SK-N-SH (cell line): ENCODE measurements at regions not wholly inside any gene's neighbourhood (a gene's known extent, or its start where the extent isn't known, plus 50 kb on each side); places are given as distances from the start of the nearest gene placed in this dataset.

Source experiments
- CTCF ChIP-seq: fragments of 200-600 bp; sonication (generic); IDR thresholded peaks from 2 replicates; pipeline ENCODE4 v1.6.1; 2017; ENCODE audit warnings: antibody characterized with exemption, mild to moderate bottlenecking, moderate library complexity
- FOXJ3 ChIP-seq: sonication (generic); formaldehyde crosslinking; IDR thresholded peaks from 2 replicates; pipeline ENCODE4 v1.5.1; 2020; ENCODE audit warnings: mild to moderate bottlenecking, missing genetic modification reagents
- MAX ChIP-seq: IDR thresholded peaks from 2 replicates; pipeline ENCODE4 v1.4.0; 2012; ENCODE audit warnings: low read depth
- SMC3 ChIP-seq: IDR thresholded peaks from 2 replicates; pipeline ENCODE4 v1.6.1; 2012; ENCODE audit warnings: low read depth, low read length, improper control_type of control experiment

GRCh38 chr2:224206816-224207215 lies 167.7 kb upstream of the SERPINE2 start:
- no peak for TF ChIP-seq CTCF
- no peak for TF ChIP-seq MAX
- no peak for TF ChIP-seq FOXJ3
- no peak for TF ChIP-seq SMC3
